Panc1 (cell line): ENCODE measurements at regions not wholly inside any gene's neighbourhood (a gene's known extent, or its start where the extent isn't known, plus 50 kb on each side); places are given as distances from the start of the nearest gene placed in this dataset.
"Not testable (repeated sequence)": the region's sequence is repeated elsewhere in the genome, so short reads cannot be mapped to it uniquely, and the experiment has no call there.

Experiments used
- ATAC-seq: fragments of 200-7000 bp; cut with Tn5 transposase; 2 replicates; pipeline ENCODE4 v1.9.1; 2020; ENCODE audit warnings: mild to moderate bottlenecking, moderate library complexity
- BruUV-seq: library from RNA; stranded (reverse); fragments of 400-500 nt; replicated peaks from 2 replicates; lab custom pipeline; 2021; lab: Mats Ljungman, UMichigan
- CTCF ChIA-PET: fragments of 300-600 bp; sonication (Branson Sonifier 250); formaldehyde crosslinking; loops from one replicate; lab custom pipeline; 2022; ENCODE audit warnings: antibody characterized with exemption; lab: Charles Lee
- POLR2A ChIA-PET: fragments of 300-600 bp; sonication (Branson Sonifier 250); formaldehyde crosslinking; loops from one replicate; lab custom pipeline; 2022; ENCODE audit warnings: antibody characterized with exemption; lab: Charles Lee
- DNase-seq: peaks from one replicate; pipeline ENCODE4 v3.0.0-alpha.2; 2010; ENCODE audit warnings: low read depth, low spot score
- H3K27ac ChIP-seq: 2 replicates; pipeline ENCODE4 v1.5.1; 2011; ENCODE audit warnings: mild to moderate bottlenecking, low read length, inconsistent platforms
- H3K27me3 ChIP-seq: fragments of 200-500 bp; sonication (Bioruptor generic); 2 replicates; pipeline ENCODE4 v1.6.0; 2014; ENCODE audit warnings: low read length, inconsistent platforms; ENCODE audit not compliant: control insufficient read depth, insufficient read depth
- H3K36me3 ChIP-seq: fragments of 200-500 bp; sonication (Bioruptor generic); 2 replicates; pipeline ENCODE4 v1.5.1; 2014; ENCODE audit warnings: inconsistent platforms, mild to moderate bottlenecking, low read length, moderate library complexity; ENCODE audit not compliant: control insufficient read depth, insufficient read depth
- H3K4me1 ChIP-seq: 2 replicates; pipeline ENCODE4 v1.5.1; 2011; ENCODE audit warnings: inconsistent platforms, mild to moderate bottlenecking, low read length, moderate library complexity; ENCODE audit not compliant: control insufficient read depth, insufficient read depth
- H3K4me3 ChIP-seq, 2 experiments: 2 replicates each; pipeline ENCODE4 v1.5.1; 2011 to 2012; ENCODE audit warnings: low read depth in 2 of 2, low read length in 2 of 2, mild to moderate bottlenecking in 2 of 2, inconsistent platforms in 1 of 2, moderate library complexity in 1 of 2
- H3K9me3 ChIP-seq: fragments of 200-500 bp; sonication (Bioruptor generic); 2 replicates; pipeline ENCODE4 v1.5.1; 2014; ENCODE audit warnings: low read depth, mild to moderate bottlenecking, inconsistent platforms, low read length, moderate library complexity; ENCODE audit not compliant: control insufficient read depth, insufficient read depth
- CTCF ChIP-seq: fragments of 450-650 bp; IDR thresholded peaks from 2 replicates; pipeline ENCODE4 v1.5.1; 2017; ENCODE audit warnings: mild to moderate bottlenecking
- POLR2AphosphoS5 ChIP-seq: IDR thresholded peaks from 2 replicates; pipeline ENCODE4 v1.6.1; 2012; ENCODE audit warnings: mild to moderate bottlenecking, low read depth, low read length, moderate library complexity
- REST ChIP-seq, 2 experiments: IDR thresholded peaks; 2 replicates each; pipeline ENCODE4 v1.6.1; 2011 to 2012; ENCODE audit warnings: low read depth in 2 of 2, control low read depth in 1 of 2, low read length in 1 of 2, mild to moderate bottlenecking in 1 of 2, moderate library complexity in 1 of 2; ENCODE audit not compliant: insufficient read depth in 1 of 2
- SIN3A ChIP-seq: IDR thresholded peaks from 2 replicates; pipeline ENCODE4 v1.6.1; 2012; ENCODE audit warnings: low read depth, mild to moderate bottlenecking, low read length, moderate library complexity, borderline replicate concordance; ENCODE audit not compliant: insufficient read depth
- TCF7L2 ChIP-seq: IDR thresholded peaks from 2 replicates; pipeline ENCODE4 v1.6.1; 2011; ENCODE audit warnings: mild to moderate bottlenecking, low read depth, low read length, inconsistent platforms
- in situ Hi-C: cut with HindIII; loops from 2 replicates; pipeline ENCODE4 v1.10.0; 2016; ENCODE audit warnings: low sequenced_read_pairs, low pct_unique_long_range_greater_than_20kb
- intact Hi-C: fragments of 100-400 bp; cut with micrococcal nuclease; formaldehyde crosslinking; loops from one replicate; pipeline ENCODE4 v1.10.0; 2022; ENCODE audit not compliant: unreplicated experiment

- ATAC-seq (no peak), DNase-seq (no peak)
- in situ Hi-C loops = no loop called here
- BruUV-seq = no TSS peak
- ChIA-PET POLR2A (no interaction called here), CTCF (no interaction called here)
- no peaks in the 10 kb centered on the region for H3K27me3 ChIP-seq
- H3K4me3 ChIP-seq = no peak overlapping the region
- TF ChIP-seq TCF7L2 = no peak
- no peak for TF ChIP-seq SIN3A
- no peak for TF ChIP-seq REST (IDR thresholded peaks at IDR 0.05; ENCODE audit: insufficient read depth in 1 of 2, low read depth in 2 of 2, low read length in 1 of 2)
- no peak for TF ChIP-seq POLR2AphosphoS5
- peaks cover 8% of the 10 kb centered on the region; the same call in 1 of the 2 replicates for H3K9me3 ChIP-seq
- no peaks in the 10 kb centered on the region for H3K4me1 ChIP-seq
- intact Hi-C loops = no loop called here
- H3K27ac ChIP-seq = no peak overlapping the region
- H3K36me3 ChIP-seq = no peaks in the 10 kb centered on the region
Measured at GRCh38 chr6:50913105-50913770, 94.6 kb downstream of the TFAP2B start.

DNA sequence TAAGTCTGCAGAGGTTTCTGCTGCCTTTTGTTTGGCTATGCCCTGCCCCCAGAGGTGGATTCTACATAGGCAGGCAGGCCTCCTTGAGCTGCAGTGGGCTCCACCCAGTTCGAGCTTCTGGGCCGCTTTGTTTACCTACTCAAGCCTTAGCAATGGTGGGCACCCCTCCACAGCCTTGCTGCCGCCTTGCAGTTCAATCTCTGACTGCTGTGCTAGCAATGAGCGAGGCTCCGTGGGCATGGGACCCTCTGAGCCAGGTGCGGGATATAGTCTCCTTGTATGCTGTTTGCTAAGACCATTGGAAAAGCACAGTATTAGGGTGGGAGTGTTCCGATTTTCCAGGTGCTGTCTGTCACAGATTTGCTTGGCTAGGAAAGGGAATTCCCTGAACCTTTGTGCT is 102.7 kb downstream of the TFAP2B start:
- DNase-seq, H3K36me3 ChIP-seq, in situ Hi-C loops, H3K27ac ChIP-seq, H3K4me1 ChIP-seq, intact Hi-C loops, CTCF ChIA-PET, H3K9me3 ChIP-seq, POLR2A ChIA-PET, H3K4me3 ChIP-seq, ATAC-seq, BruUV-seq, H3K27me3 ChIP-seq: not testable (repeated sequence)

GRCh38 chr6:50921968-50922367 is 103.3 kb downstream of the TFAP2B start:
- no peaks in the 10 kb centered on the region for H3K4me1 ChIP-seq
- intact Hi-C loops = no loop called here
- TF ChIP-seq SIN3A (no peak), REST (IDR thresholded peaks at IDR 0.05; ENCODE audit: insufficient read depth in 1 of 2, low read depth in 2 of 2, low read length in 1 of 2) (no peak), POLR2AphosphoS5 (no peak), CTCF (no peak), TCF7L2 (no peak)
- DNase-seq (no peak), ATAC-seq (no peak)
- BruUV-seq = no TSS peak
- H3K9me3 ChIP-seq = no peaks in the 10 kb centered on the region
- no peak overlapping the region for H3K27ac ChIP-seq
- H3K4me3 ChIP-seq = no peak overlapping the region
- in situ Hi-C loops = no loop called here
- ChIA-PET CTCF (no interaction called here), POLR2A (no interaction called here)
- no peaks in the 10 kb centered on the region for H3K36me3 ChIP-seq
- H3K27me3 ChIP-seq = no peaks in the 10 kb centered on the region
